ENCODE measurements at regions not wholly inside any gene's neighbourhood (a gene's known extent, or its start where the extent isn't known, plus 50 kb on each side); places are given as distances from the start of the nearest gene placed in this dataset.
A peak's percentile ranks its signal among the peaks of the same experiment; 100 is the strongest.
"Not testable (repeated sequence)": the region's sequence is repeated elsewhere in the genome, so short reads cannot be mapped to it uniquely, and the experiment has no call there.

GRCh38 chr2:744088-744487 is 66.9 kb upstream of the TMEM18 start:
- Histone ChIP-seq H4K20me1 (ENCODE audit: insufficient read depth) (no peaks in the 10 kb centered on the region), H3K79me2 (ENCODE audit: low read depth) (no peaks in the 10 kb centered on the region), H3K27ac (no peak overlapping the region), H3K4me2 (no peak overlapping the region), H3K9me3 (ENCODE audit: insufficient read depth, low read depth) (no peaks in the 10 kb centered on the region), H3K9me2 (ENCODE audit: insufficient read depth) (no peaks in the 10 kb centered on the region), H2AFZ (no peak overlapping the region), H3K4me1 (replicated peaks; ENCODE audit: insufficient read depth) (no peaks in the 10 kb centered on the region), H3F3A (ENCODE audit: insufficient read depth, low read depth) (no peaks in the 10 kb centered on the region), H3K36me3 (ENCODE audit: low read depth) (no peaks in the 10 kb centered on the region), H3K27me3 (ENCODE audit: insufficient read depth, low read depth) (peaks cover 56% of the 10 kb centered on the region), H3K4me3 (no peak overlapping the region)
- no peak for TF ChIP-seq EZH2 (IDR thresholded peaks at IDR 0.05; ENCODE audit: low read depth)
- TF ChIP-seq CTCF (conservative IDR thresholded peaks at IDR 0.05): no peak
- CTCF ChIA-PET: no interaction called here
- no TSS peak for BruUV-seq (replicated peaks)
- DNase-seq: no peak
- intact Hi-C loops (cut with micrococcal nuclease; ENCODE audit: unreplicated experiment): no loop called here
- POLR2A ChIA-PET (ENCODE audit: unreplicated experiment): no interaction called here

GRCh38 chr2:742221-742620 is 65.0 kb upstream of the TMEM18 start:
- no peak overlapping the region for H2AFZ ChIP-seq
- no TSS peak for BruUV-seq (replicated peaks)
- no peaks in the 10 kb centered on the region for H3K9me3 ChIP-seq (ENCODE audit: insufficient read depth, low read depth)
- H3K9me2 ChIP-seq (ENCODE audit: insufficient read depth): no peaks in the 10 kb centered on the region
- no peak for DNase-seq
- H3K27me3 ChIP-seq (ENCODE audit: insufficient read depth, low read depth): peaks cover 50% of the 10 kb centered on the region
- no peak overlapping the region for H3K4me2 ChIP-seq
- no peaks in the 10 kb centered on the region for H3K79me2 ChIP-seq (ENCODE audit: low read depth)
- H3K4me1 ChIP-seq (replicated peaks; ENCODE audit: insufficient read depth): no peaks in the 10 kb centered on the region
- CTCF ChIA-PET: no interaction called here
- POLR2A ChIA-PET (ENCODE audit: unreplicated experiment): no interaction called here
- no peaks in the 10 kb centered on the region for H3F3A ChIP-seq (ENCODE audit: insufficient read depth, low read depth)
- H3K36me3 ChIP-seq (ENCODE audit: low read depth): no peaks in the 10 kb centered on the region
- H4K20me1 ChIP-seq (ENCODE audit: insufficient read depth): no peaks in the 10 kb centered on the region
- TF ChIP-seq CTCF (conservative IDR thresholded peaks at IDR 0.05) (no peak), EZH2 (IDR thresholded peaks at IDR 0.05; ENCODE audit: low read depth) (no peak)
- intact Hi-C loops (cut with micrococcal nuclease; ENCODE audit: unreplicated experiment): no loop called here
- H3K27ac ChIP-seq: no peak overlapping the region
- no peak overlapping the region for H3K4me3 ChIP-seq

- Histone ChIP-seq H3K27me3 (ENCODE audit: insufficient read depth, low read depth) (peaks cover 47% of the 10 kb centered on the region; the same call in 1 of the 2 replicates), H3K4me1 (replicated peaks; ENCODE audit: insufficient read depth) (no peaks in the 10 kb centered on the region), H3K36me3 (ENCODE audit: low read depth) (no peaks in the 10 kb centered on the region), H3K4me2 (no peak overlapping the region), H3F3A (ENCODE audit: insufficient read depth, low read depth) (no peaks in the 10 kb centered on the region), H2AFZ (no peak overlapping the region), H3K27ac (no peak overlapping the region), H3K9me2 (ENCODE audit: insufficient read depth) (no peaks in the 10 kb centered on the region), H4K20me1 (ENCODE audit: insufficient read depth) (no peaks in the 10 kb centered on the region), H3K79me2 (ENCODE audit: low read depth) (no peaks in the 10 kb centered on the region), H3K4me3 (no peak overlapping the region), H3K9me3 (ENCODE audit: insufficient read depth, low read depth) (no peaks in the 10 kb centered on the region)
- CTCF ChIA-PET: no interaction called here
- no peak for DNase-seq
- intact Hi-C loops (cut with micrococcal nuclease; ENCODE audit: unreplicated experiment): loop anchor here (2.0 kb wide), 1 partner anchor 64 kb away; the partner anchor contains the start of gene TMEM18
- POLR2A ChIA-PET (ENCODE audit: unreplicated experiment): no interaction called here
- TF ChIP-seq EZH2 (IDR thresholded peaks at IDR 0.05; ENCODE audit: low read depth) (no peak), CTCF (conservative IDR thresholded peaks at IDR 0.05) (no peak)
- BruUV-seq (replicated peaks): no TSS peak
These were observed 63.9 kb upstream of the TMEM18 start for GRCh38 chr2:741195-741496.

DNA sequence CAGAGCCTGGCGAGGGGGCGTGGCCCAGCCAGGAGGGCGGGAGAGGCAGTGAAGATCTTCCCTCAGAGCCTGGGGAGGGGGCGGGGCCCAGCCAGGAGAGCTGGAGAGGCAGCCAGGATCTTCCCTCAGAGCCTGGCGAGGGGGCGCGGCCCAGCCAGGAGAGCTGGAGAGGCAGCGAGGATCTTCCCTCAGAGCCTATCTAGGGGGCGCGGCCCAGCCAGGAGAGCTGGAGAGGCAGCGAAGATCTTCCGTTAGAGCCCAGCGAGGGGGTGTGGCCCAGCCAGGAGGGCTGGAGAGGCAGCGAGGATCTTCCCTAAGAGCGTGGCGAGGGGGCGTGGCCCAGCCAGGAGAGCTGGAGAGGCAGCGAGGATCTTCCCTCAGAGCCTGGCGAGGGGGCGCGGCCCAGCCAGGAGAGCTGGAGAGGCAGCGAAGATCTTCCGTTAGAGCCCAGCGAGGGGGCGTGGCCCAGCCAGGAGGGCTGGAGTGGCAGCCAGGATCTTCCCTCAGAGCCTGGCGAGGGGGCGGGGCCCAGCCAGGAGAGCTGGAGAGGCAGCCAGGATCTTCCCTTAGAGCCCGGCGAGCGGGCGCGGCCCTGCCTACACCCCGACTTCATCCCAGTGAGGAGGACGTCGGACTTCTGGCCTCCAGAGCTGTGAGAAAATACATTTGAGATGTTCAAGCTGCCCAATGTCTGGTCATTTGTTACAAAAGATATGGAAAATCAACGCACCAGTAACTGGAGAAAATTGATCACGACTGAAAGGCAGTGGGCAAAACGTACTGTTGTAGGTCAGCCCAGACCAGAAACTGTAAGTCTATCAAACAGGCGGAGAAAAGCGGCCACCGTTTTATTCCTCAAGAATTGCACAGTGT is 63.4 kb upstream of the TMEM18 start:
- not testable (repeated sequence) for H4K20me1 ChIP-seq (ENCODE audit: insufficient read depth); H3K79me2 ChIP-seq (ENCODE audit: low read depth); H3F3A ChIP-seq (ENCODE audit: insufficient read depth, low read depth); H3K36me3 ChIP-seq (ENCODE audit: low read depth); H2AFZ ChIP-seq; H3K27ac ChIP-seq; H3K4me2 ChIP-seq; H3K4me1 ChIP-seq (replicated peaks; ENCODE audit: insufficient read depth); H3K4me3 ChIP-seq; BruUV-seq (replicated peaks); H3K9me2 ChIP-seq (ENCODE audit: insufficient read depth); H3K9me3 ChIP-seq (ENCODE audit: insufficient read depth, low read depth)
- peak in 1 of 2 experiments; percentile 38 for DNase-seq
- ChIA-PET POLR2A (ENCODE audit: unreplicated experiment) (interaction anchor here (0.6 kb wide), 1 partner anchor 902 kb away, joined by 3 read pairs; no protein-coding TSS in a partner anchor), CTCF (interaction anchor here (0.7 to 0.9 kb wide), 2 partner anchors 15 to 626 kb away, joined by 3 to 5 read pairs; no protein-coding TSS in a partner anchor)
- intact Hi-C loops (cut with micrococcal nuclease; ENCODE audit: unreplicated experiment): loop anchor here (2.0 kb wide), 1 partner anchor 64 kb away; the partner anchor contains the start of gene TMEM18
- H3K27me3 ChIP-seq (ENCODE audit: insufficient read depth, low read depth): peaks cover 43% of the 10 kb centered on the region; the same call in 1 of the 2 replicates

- BruUV-seq (replicated peaks); H3K4me3 ChIP-seq; H3K36me3 ChIP-seq (ENCODE audit: low read depth); H3F3A ChIP-seq (ENCODE audit: insufficient read depth, low read depth); H4K20me1 ChIP-seq (ENCODE audit: insufficient read depth); H3K79me2 ChIP-seq (ENCODE audit: low read depth); H3K9me3 ChIP-seq (ENCODE audit: insufficient read depth, low read depth); H3K27ac ChIP-seq; H3K9me2 ChIP-seq (ENCODE audit: insufficient read depth); DNase-seq; H3K4me1 ChIP-seq (replicated peaks; ENCODE audit: insufficient read depth); H2AFZ ChIP-seq; H3K4me2 ChIP-seq: not testable (repeated sequence)
- CTCF ChIA-PET: interaction anchor here (0.9 kb wide), 1 partner anchor 626 kb away, joined by 5 read pairs; no protein-coding TSS in a partner anchor
- peaks cover 48% of the 10 kb centered on the region for H3K27me3 ChIP-seq (ENCODE audit: insufficient read depth, low read depth)
- intact Hi-C loops (cut with micrococcal nuclease; ENCODE audit: unreplicated experiment): loop anchor here (2.0 kb wide), 1 partner anchor 63 kb away; the partner anchor contains the start of gene TMEM18
- POLR2A ChIA-PET (ENCODE audit: unreplicated experiment): interaction anchor here (0.6 kb wide), 1 partner anchor 902 kb away, joined by 3 read pairs; no protein-coding TSS in a partner anchor
These were observed 62.7 kb upstream of the TMEM18 start for GRCh38 chr2:739864-740321.
